Activated CD4-positive, alpha-beta T cell treated with anti-CD3 and anti-CD28 coated beads, Interleukin-2, amount 50 U/mL, for 48 hours (primary cell): ENCODE measurements at regions not wholly inside any gene's neighbourhood (a gene's known extent, or its start where the extent isn't known, plus 50 kb on each side); places are given as distances from the start of the nearest gene placed in this dataset.

Experiments
- DNase-seq, 2 experiments: peaks; one replicate each; pipeline ENCODE4 v3.0.0-alpha.2; 2020

GRCh38 chr9:23551929-23552707, 273.9 kb downstream of the ELAVL2 start:
- DNase-seq: no peak

GRCh38 chr9:23552876-23553601, 273.0 kb downstream of the ELAVL2 start:
- DNase-seq: no peak

- no peak for DNase-seq
These were observed 271.4 kb downstream of the ELAVL2 start for GRCh38 chr9:23554686-23555085.

GRCh38 chr9:23555851-23556250, 270.2 kb downstream of the ELAVL2 start:
- no peak for DNase-seq

GRCh38 chr9:23556459-23556858, 269.6 kb downstream of the ELAVL2 start:
- DNase-seq: no peak

GRCh38 chr9:23557689-23558088, 268.4 kb downstream of the ELAVL2 start:
- DNase-seq: no peak

GRCh38 chr9:23559522-23559921, 266.5 kb downstream of the ELAVL2 start:
- DNase-seq: no peak

- DNase-seq: no peak
These were observed 262.5 kb downstream of the ELAVL2 start for GRCh38 chr9:23563517-23563916.

GRCh38 chr9:23567516-23568165, 258.4 kb downstream of the ELAVL2 start:
- DNase-seq: no peak

GRCh38 chr9:23571414-23572104, 254.5 kb downstream of the ELAVL2 start:
- no peak for DNase-seq

- DNase-seq: no peak
These were observed 252.2 kb downstream of the ELAVL2 start for GRCh38 chr9:23573800-23574199.

- no peak for DNase-seq
These were observed 248.4 kb downstream of the ELAVL2 start for GRCh38 chr9:23577611-23578010.

- no peak for DNase-seq
These were observed 244.1 kb downstream of the ELAVL2 start for GRCh38 chr9:23581931-23582330.

GRCh38 chr9:23582836-23583235, 243.2 kb downstream of the ELAVL2 start:
- DNase-seq: no peak

GRCh38 chr9:23586906-23587305, 239.1 kb downstream of the ELAVL2 start:
- no peak for DNase-seq

GRCh38 chr9:23587433-23587832, 238.6 kb downstream of the ELAVL2 start:
- no peak for DNase-seq

GRCh38 chr9:23587903-23588302, 238.1 kb downstream of the ELAVL2 start:
- DNase-seq: no peak

- DNase-seq: no peak
These were observed 235.6 kb downstream of the ELAVL2 start for GRCh38 chr9:23590276-23591000.

- DNase-seq: no peak
These were observed 231.6 kb downstream of the ELAVL2 start for GRCh38 chr9:23594421-23594820.

GRCh38 chr9:23596913-23597634, 229.0 kb downstream of the ELAVL2 start:
- DNase-seq: no peak

- no peak for DNase-seq
These were observed 227.0 kb downstream of the ELAVL2 start for GRCh38 chr9:23598994-23599393.

- DNase-seq: no peak
These were observed 222.7 kb downstream of the ELAVL2 start for GRCh38 chr9:23603311-23603710.
